ENCODE measurements at regions not wholly inside any gene's neighbourhood (a gene's known extent, or its start where the extent isn't known, plus 50 kb on each side); places are given as distances from the start of the nearest gene placed in this dataset.

DNA sequence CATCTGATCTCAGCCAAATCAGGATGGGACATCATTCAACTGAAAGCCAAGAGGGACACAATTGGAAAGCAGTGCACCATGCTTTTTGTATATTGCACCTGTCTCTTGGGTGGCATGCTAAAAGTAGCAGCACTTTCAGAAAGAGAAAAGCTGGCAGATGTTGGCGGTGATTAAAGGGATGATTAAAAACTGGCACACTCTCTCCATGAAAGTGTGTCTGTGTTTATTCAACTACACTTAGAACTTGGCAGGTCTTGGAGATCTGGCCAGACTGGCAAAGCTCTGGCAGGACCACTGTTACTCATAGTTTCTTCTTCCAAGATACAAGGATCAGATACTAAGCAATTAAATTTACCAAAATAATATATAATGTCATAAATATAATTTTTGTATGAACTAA, 112.9 kb upstream of the ELAVL2 start:
- ATAC-seq = no peak
- no peak for DNase-seq (ENCODE audit: low spot score)

DNA sequence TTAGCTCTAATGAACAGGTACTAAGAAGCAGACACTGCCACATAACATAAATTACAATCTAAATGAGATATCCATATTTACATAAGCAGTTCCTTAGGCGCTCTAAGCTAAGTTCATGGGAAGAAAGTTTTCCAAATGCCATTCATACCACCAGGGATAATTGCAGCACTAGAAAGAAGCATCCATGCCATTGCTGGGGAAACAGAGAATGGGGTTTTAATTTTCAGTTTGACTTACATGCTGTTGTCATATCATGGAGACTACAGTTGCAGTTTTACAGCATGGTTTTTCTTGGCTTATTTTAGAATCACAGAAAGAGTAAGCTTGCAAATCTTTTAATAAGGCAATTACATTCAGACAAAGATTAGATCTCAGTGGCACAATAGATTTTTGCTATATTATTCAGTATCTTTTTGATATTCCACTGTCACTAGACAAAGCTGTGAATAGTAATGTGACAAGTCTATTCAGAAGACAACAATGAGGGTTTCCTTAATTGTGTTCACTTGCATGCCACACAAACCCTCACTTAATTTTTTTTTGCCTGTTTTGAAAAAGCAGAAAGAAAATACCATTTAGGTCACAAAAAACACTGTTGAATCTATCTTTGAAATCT, 108.4 kb upstream of the ELAVL2 start:
- no peak for DNase-seq (ENCODE audit: low spot score)
- no peak for ATAC-seq

DNA sequence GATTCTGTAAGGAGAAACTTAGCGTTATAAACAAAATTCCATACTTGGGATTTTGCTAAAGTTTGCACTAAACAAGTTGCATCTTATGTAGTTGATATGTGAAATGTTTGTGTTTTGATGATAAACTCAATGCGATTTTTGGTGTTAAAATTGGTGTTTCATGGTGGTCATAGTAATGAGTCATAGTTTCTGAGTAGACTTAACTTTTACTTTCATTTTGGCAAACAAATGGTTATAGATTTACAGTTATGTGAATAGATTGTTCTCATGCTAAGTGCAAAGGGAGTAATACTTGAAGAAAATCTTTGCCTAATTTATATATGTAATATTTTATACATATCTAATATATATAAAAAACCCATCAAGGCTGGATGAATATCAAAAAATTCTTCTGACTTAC, 107.3 kb upstream of the ELAVL2 start:
- DNase-seq (ENCODE audit: low spot score) (no peak), ATAC-seq (no peak)

DNA sequence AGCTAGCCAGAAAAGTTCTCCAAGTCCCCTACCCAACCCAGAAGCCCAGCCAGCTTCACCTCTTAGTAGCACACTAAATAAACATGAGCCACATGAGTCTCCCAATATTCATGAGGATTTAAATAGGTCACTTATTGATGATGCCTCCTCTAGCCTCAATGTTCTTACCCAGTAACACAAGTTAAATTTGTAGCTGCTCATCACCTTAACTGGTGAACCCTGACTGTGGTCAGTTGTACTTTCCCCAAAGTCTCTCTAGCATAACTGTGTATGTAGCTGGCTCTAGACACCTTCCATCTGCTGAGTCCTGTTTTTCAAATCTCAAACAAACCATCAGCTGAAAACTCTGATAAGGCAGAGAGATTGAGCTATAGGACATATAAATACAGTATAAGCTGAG, 100.3 kb upstream of the ELAVL2 start:
- ATAC-seq (no peak), DNase-seq (ENCODE audit: low spot score) (no peak)

DNA sequence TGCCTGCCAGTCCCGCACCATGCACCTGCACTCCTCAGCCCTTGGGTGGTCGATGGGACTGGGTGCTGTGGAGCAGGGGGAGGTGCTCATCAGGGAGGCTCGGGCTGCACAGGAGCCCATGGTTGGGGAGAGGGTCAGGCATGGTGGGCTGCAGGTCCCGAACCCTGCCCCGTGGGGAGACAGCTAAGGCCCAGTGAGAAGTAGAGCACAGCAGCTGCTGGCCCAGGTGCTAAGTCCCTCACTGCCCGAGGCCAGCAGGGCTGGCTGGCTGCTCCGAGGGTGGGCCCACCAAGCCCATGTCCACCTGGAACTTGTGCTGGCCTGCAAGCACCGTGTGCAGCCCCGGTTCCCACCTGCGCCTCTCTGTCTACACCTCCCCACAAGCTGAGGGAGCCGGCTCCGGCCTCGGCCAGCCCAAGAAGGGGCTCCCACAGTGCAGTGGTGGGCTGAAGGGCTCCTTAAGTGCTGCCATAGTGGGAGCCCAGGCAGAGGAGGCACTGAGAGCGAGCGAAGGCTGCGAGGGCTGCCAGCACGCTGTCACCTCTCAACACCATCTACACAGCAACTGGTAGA, 88.5 kb upstream of the ELAVL2 start:
- DNase-seq (ENCODE audit: low spot score) (no peak), ATAC-seq (no peak)

GRCh38 chr9:23907343-23907742, 81.3 kb upstream of the ELAVL2 start:
- DNase-seq (ENCODE audit: low spot score) (no peak), ATAC-seq (no peak)

DNA sequence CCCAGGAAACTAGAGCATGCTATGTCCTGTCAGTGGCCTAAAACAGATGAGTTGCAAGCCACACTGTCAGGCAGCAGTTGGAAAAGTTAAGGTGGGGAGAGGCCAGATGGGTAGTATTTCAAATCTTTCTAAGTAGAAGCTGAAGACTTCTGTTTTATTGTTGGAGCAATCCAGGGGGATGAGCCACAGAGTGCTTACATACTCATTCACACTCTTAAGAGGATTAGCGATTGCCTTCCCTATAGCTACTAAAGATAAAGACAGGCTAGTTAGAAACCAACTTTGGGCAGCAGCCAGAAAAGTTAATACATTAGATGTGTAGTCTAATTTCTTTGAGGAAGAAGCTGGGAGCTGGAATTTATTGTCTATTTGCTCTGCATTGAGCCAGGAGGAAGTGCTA, 61.7 kb upstream of the ELAVL2 start:
- ATAC-seq = no peak
- DNase-seq (ENCODE audit: low spot score) = no peak

Measured in left lobe of liver (tissue), 2 donors.